ENCODE measurements at regions not wholly inside any gene's neighbourhood (a gene's known extent, or its start where the extent isn't known, plus 50 kb on each side); places are given as distances from the start of the nearest gene placed in this dataset.

GRCh38 chrX:34227804-34228203, 95.7 kb upstream of the FAM47A start:
- Histone ChIP-seq H4K20me1 (ENCODE audit: control insufficient read depth, insufficient read depth, low read length, poor library complexity, severe bottlenecking) (no peaks in the 10 kb centered on the region), H3K27me3 (replicated peaks in 1 of 4; ENCODE audit: control extremely low read depth in 1 of 4, control insufficient read depth in 3 of 4, insufficient read depth in 4 of 4, low read length in 3 of 4) (no peaks in the 10 kb centered on the region), H3K4me2 (replicated peaks; ENCODE audit: low read depth, low read length, poor library complexity, severe bottlenecking) (no peak overlapping the region), H3K36me3 (replicated peaks in 1 of 2; ENCODE audit: control extremely low read depth in 1 of 2, control insufficient read depth in 1 of 2, extremely low read depth in 1 of 2, insufficient read depth in 2 of 2, low read length in 1 of 2) (no peaks in the 10 kb centered on the region), H3K27ac (ENCODE audit: low read length in 2 of 2) (no peak overlapping the region), H3K4me3 (ENCODE audit: control extremely low read depth in 1 of 5, extremely low read depth in 1 of 5, insufficient read depth in 1 of 5, low read depth in 2 of 5, low read length in 4 of 5) (no peak overlapping the region), H3K9ac (ENCODE audit: low read length) (no peak overlapping the region), H3K9me3 (ENCODE audit: control extremely low read depth in 1 of 3, control insufficient read depth in 2 of 3, insufficient read depth in 1 of 3, low read length in 2 of 3) (no peaks in the 10 kb centered on the region), H3K4me1 (ENCODE audit: control insufficient read depth in 2 of 2, insufficient read depth in 2 of 2, low read length in 2 of 2) (no peaks in the 10 kb centered on the region), H3K79me2 (ENCODE audit: control insufficient read depth, insufficient read depth, low read length) (no peaks in the 10 kb centered on the region), H2AFZ (ENCODE audit: insufficient read depth, low read depth, low read length, poor library complexity, severe bottlenecking) (no peak overlapping the region)
- CTCF ChIA-PET = no interaction called here
- intact Hi-C loops (cut with micrococcal nuclease) = no loop called here
- ATAC-seq (ENCODE audit: low read depth) = no peak
- H3K27me3 Mint-ChIP-seq = no peaks in the 10 kb centered on the region
- H3K27ac Mint-ChIP-seq = no peak overlapping the region
- TF ChIP-seq CTCF (IDR thresholded peaks at IDR 0.05) (no peak), EZH2 (IDR thresholded peaks at IDR 0.05; ENCODE audit: borderline replicate concordance, insufficient read depth, low read depth, low read length, poor library complexity, severe bottlenecking) (no peak)
- DNase-seq = no peak
- WGBS (ENCODE audit: insufficient coverage) = 100% methylated on average over 1 of the region's 2 CpGs
- no peak overlapping the region for H3K4me3 Mint-ChIP-seq
- no peaks in the 10 kb centered on the region for H3K9me3 Mint-ChIP-seq (ENCODE audit: insufficient read depth)
- POLR2A ChIA-PET = no interaction called here
- H3K4me1 Mint-ChIP-seq = no peaks in the 10 kb centered on the region

- Mint-ChIP-seq H3K27me3 (no peaks in the 10 kb centered on the region), H3K4me3 (no peak overlapping the region)
- POLR2A ChIA-PET = no interaction called here
Observed at GRCh38 chrX:34223574-34223973, 91.5 kb upstream of the FAM47A start.

More at GRCh38 chrX:34223574-34223973, 91.5 kb upstream of the FAM47A start:
- no peak for ATAC-seq (ENCODE audit: low read depth)
- DNase-seq = no peak
- intact Hi-C loops (cut with micrococcal nuclease) = no loop called here
- no peaks in the 10 kb centered on the region for H3K36me3 ChIP-seq (replicated peaks in 1 of 2; ENCODE audit: control extremely low read depth in 1 of 2, control insufficient read depth in 1 of 2, extremely low read depth in 1 of 2, insufficient read depth in 2 of 2, low read length in 1 of 2)
- WGBS (ENCODE audit: insufficient coverage) = no CpG with 5 or more reads among the region's 3 CpGs
- H3K4me2 ChIP-seq (replicated peaks; ENCODE audit: low read depth, low read length, poor library complexity, severe bottlenecking) = no peak overlapping the region
- CTCF ChIA-PET = no interaction called here
- H3K27ac ChIP-seq (ENCODE audit: low read length in 2 of 2) = no peak overlapping the region
- TF ChIP-seq CTCF (IDR thresholded peaks at IDR 0.05) (no peak), EZH2 (IDR thresholded peaks at IDR 0.05; ENCODE audit: borderline replicate concordance, insufficient read depth, low read depth, low read length, poor library complexity, severe bottlenecking) (no peak)
- no peaks in the 10 kb centered on the region for H3K79me2 ChIP-seq (ENCODE audit: control insufficient read depth, insufficient read depth, low read length)
- no peaks in the 10 kb centered on the region for H3K27me3 ChIP-seq (replicated peaks in 1 of 4; ENCODE audit: control extremely low read depth in 1 of 4, control insufficient read depth in 3 of 4, insufficient read depth in 4 of 4, low read length in 3 of 4)
- no peaks in the 10 kb centered on the region for H3K4me1 ChIP-seq (ENCODE audit: control insufficient read depth in 2 of 2, insufficient read depth in 2 of 2, low read length in 2 of 2)
- Mint-ChIP-seq H3K9me3 (ENCODE audit: insufficient read depth) (no peaks in the 10 kb centered on the region), H3K4me1 (no peaks in the 10 kb centered on the region), H3K27ac (no peak overlapping the region)
- no peak overlapping the region for H3K9ac ChIP-seq (ENCODE audit: low read length)
- no peaks in the 10 kb centered on the region for H3K9me3 ChIP-seq (ENCODE audit: control extremely low read depth in 1 of 3, control insufficient read depth in 2 of 3, insufficient read depth in 1 of 3, low read length in 2 of 3)
- no peak overlapping the region for H2AFZ ChIP-seq (ENCODE audit: insufficient read depth, low read depth, low read length, poor library complexity, severe bottlenecking)
- H3K4me3 ChIP-seq (ENCODE audit: control extremely low read depth in 1 of 5, extremely low read depth in 1 of 5, insufficient read depth in 1 of 5, low read depth in 2 of 5, low read length in 4 of 5) = no peak overlapping the region
- no peaks in the 10 kb centered on the region for H4K20me1 ChIP-seq (ENCODE audit: control insufficient read depth, insufficient read depth, low read length, poor library complexity, severe bottlenecking)
